OCI-LY7 (cell line): ENCODE measurements at regions not wholly inside any gene's neighbourhood (a gene's known extent, or its start where the extent isn't known, plus 50 kb on each side); places are given as distances from the start of the nearest gene placed in this dataset.

Experiments used
- BruUV-seq: library from RNA; stranded (reverse); fragments of 400-500 nt; replicated peaks from 2 replicates; lab custom pipeline; 2021; lab: Mats Ljungman, UMichigan
- CTCF ChIA-PET: fragments of 300-600 bp; sonication (Branson Sonifier 250); formaldehyde crosslinking; loops from one replicate; lab custom pipeline; 2022; ENCODE audit warnings: antibody characterized with exemption; ENCODE audit not compliant: unreplicated experiment; lab: Charles Lee
- POLR2A ChIA-PET: fragments of 300-600 bp; sonication (Branson Sonifier 250); formaldehyde crosslinking; loops from one replicate; lab custom pipeline; 2022; ENCODE audit warnings: antibody characterized with exemption; lab: Charles Lee
- DNase-seq: peaks from one replicate; pipeline ENCODE4 v3.0.0-alpha.2; 2015; ENCODE audit warnings: low spot score
- H2AFZ ChIP-seq: fragments of 200-600 bp; sonication (generic), shearing (Covaris generic); 2 replicates; pipeline ENCODE4 v1.6.1; 2014; ENCODE audit warnings: mild to moderate bottlenecking, antibody characterized with exemption, low read length, moderate library complexity
- H3K27ac ChIP-seq: fragments of 200-600 bp; sonication (generic); 2 replicates; pipeline ENCODE4 v1.5.1; 2014; ENCODE audit warnings: mixed run types, low read depth, mild to moderate bottlenecking, moderate library complexity, low read length, inconsistent platforms; ENCODE audit not compliant: poor library complexity, severe bottlenecking
- H3K36me3 ChIP-seq: fragments of 200-600 bp; sonication (generic); 2 replicates; pipeline ENCODE4 v1.6.1; 2014; ENCODE audit warnings: mild to moderate bottlenecking, antibody characterized with exemption, low read length, moderate library complexity, mixed read lengths; ENCODE audit not compliant: insufficient read depth
- H3K4me1 ChIP-seq: fragments of 200-600 bp; sonication (generic); 2 replicates; pipeline ENCODE4 v1.5.1; 2014; ENCODE audit warnings: mild to moderate bottlenecking, low read length; ENCODE audit not compliant: insufficient read depth, poor library complexity, severe bottlenecking
- H3K4me2 ChIP-seq: fragments of 200-600 bp; sonication (generic); 2 replicates; pipeline ENCODE4 v1.6.1; 2014; ENCODE audit warnings: mild to moderate bottlenecking, low read length
- H3K4me3 ChIP-seq: fragments of 200-600 bp; sonication (generic); 2 replicates; pipeline ENCODE4 v1.5.1; 2014; ENCODE audit warnings: mild to moderate bottlenecking, low read depth, low read length; ENCODE audit not compliant: poor library complexity, severe bottlenecking
- H3K79me2 ChIP-seq: fragments of 200-600 bp; sonication (generic); 2 replicates; pipeline ENCODE4 v1.6.1; 2016; ENCODE audit warnings: low read depth, mild to moderate bottlenecking, low read length, moderate library complexity, mixed read lengths; ENCODE audit not compliant: insufficient read depth
- H3K9me2 ChIP-seq: fragments of 200-600 bp; sonication (generic); 2 replicates; pipeline ENCODE4 v1.6.1; 2016; ENCODE audit warnings: mild to moderate bottlenecking, low read length, mixed read lengths; ENCODE audit not compliant: insufficient read depth
- H3K9me3 ChIP-seq: fragments of 200-600 bp; sonication (generic); 2 replicates; pipeline ENCODE4 v1.6.1; 2014; ENCODE audit warnings: mild to moderate bottlenecking, mixed run types, low read length, mixed read lengths
- H4K20me1 ChIP-seq: fragments of 200-600 bp; sonication (generic); 2 replicates; pipeline ENCODE4 v1.6.1; 2014; ENCODE audit warnings: mild to moderate bottlenecking, antibody characterized with exemption, low read length, moderate library complexity, mixed read lengths; ENCODE audit not compliant: insufficient read depth
- CTCF ChIP-seq: fragments of 200-600 bp; sonication (generic); conservative IDR thresholded peaks from 2 replicates; pipeline ENCODE4 v1.5.1; 2014; ENCODE audit warnings: mild to moderate bottlenecking, antibody characterized with exemption, low read length, moderate library complexity, mixed read lengths
- EZH2phosphoT487 ChIP-seq: fragments of 200-600 bp; sonication (generic); IDR thresholded peaks from 2 replicates; pipeline ENCODE4 v1.6.1; 2018; ENCODE audit warnings: low read depth, borderline replicate concordance, mild to moderate bottlenecking, mixed run types, antibody characterized with exemption, low read length, moderate library complexity, mixed read lengths
- intact Hi-C: fragments of 100-400 bp; cut with micrococcal nuclease; formaldehyde crosslinking; loops from one replicate; pipeline ENCODE4 v1.10.0; 2022; ENCODE audit not compliant: unreplicated experiment

DNA sequence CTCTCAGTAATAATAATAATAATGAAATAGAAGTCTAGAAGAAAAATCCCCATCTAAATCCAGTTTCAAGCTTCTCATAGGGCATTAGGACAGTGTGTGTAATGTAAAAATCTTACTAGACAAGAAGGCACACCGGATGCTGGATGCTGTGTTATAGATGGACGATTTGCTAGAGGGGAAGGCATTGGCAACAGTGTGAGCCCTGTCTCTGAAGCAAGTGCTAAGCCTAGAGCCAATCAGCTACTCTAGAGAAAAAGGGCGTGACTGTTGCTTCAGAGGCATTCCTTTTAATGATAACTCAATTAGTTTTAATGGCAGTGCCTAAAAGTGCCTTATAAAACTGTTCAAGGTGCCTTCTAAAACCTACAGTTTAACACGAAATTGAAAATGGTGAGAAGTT is 344.9 kb downstream of the TDRD15 start:
- Histone ChIP-seq H3K9me3 (no peaks in the 10 kb centered on the region), H3K4me1 (no peaks in the 10 kb centered on the region), H3K36me3 (no peaks in the 10 kb centered on the region), H3K4me3 (no peak overlapping the region), H4K20me1 (no peaks in the 10 kb centered on the region), H3K9me2 (no peaks in the 10 kb centered on the region), H3K4me2 (no peak overlapping the region), H2AFZ (no peak overlapping the region), H3K79me2 (no peaks in the 10 kb centered on the region), H3K27ac (no peak overlapping the region)
- ChIA-PET CTCF (no interaction called here), POLR2A (no interaction called here)
- intact Hi-C loops = no loop called here
- no peak for DNase-seq
- no TSS peak for BruUV-seq
- TF ChIP-seq EZH2phosphoT487 = no peak
- TF ChIP-seq CTCF = no peak

DNA sequence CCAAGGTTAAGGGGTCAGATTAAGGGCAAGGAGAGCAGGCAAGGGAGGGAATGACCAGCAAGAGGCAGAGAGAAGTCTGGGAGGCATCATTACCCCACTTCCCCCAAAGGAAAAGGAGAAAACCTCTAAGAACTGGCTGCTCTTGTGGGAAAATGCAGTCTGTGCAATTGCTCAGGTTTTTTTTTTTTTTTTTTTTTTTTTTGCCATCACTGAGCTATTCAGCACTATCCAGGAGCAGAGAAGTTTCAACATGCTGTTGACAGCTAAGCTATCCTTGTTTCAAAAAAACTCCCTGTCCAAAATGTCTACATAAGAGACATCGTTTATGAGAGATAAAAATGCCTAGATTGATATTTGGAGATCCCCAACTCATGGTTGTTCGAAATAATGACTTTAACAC is 345.4 kb downstream of the TDRD15 start:
- no peak for DNase-seq
- ChIA-PET CTCF (no interaction called here), POLR2A (no interaction called here)
- H3K36me3 ChIP-seq = no peaks in the 10 kb centered on the region
- no peaks in the 10 kb centered on the region for H3K4me1 ChIP-seq
- H4K20me1 ChIP-seq = no peaks in the 10 kb centered on the region
- no peaks in the 10 kb centered on the region for H3K9me2 ChIP-seq
- H2AFZ ChIP-seq = no peak overlapping the region
- no peaks in the 10 kb centered on the region for H3K79me2 ChIP-seq
- intact Hi-C loops = no loop called here
- no peak for TF ChIP-seq CTCF
- no peak overlapping the region for H3K4me3 ChIP-seq
- H3K9me3 ChIP-seq = no peaks in the 10 kb centered on the region
- BruUV-seq = no TSS peak
- no peak overlapping the region for H3K27ac ChIP-seq
- no peak overlapping the region for H3K4me2 ChIP-seq

- Histone ChIP-seq H3K79me2 (no peaks in the 10 kb centered on the region), H3K36me3 (no peaks in the 10 kb centered on the region), H2AFZ (no peak overlapping the region), H3K9me2 (no peaks in the 10 kb centered on the region), H3K4me1 (no peaks in the 10 kb centered on the region), H4K20me1 (no peaks in the 10 kb centered on the region), H3K4me2 (no peak overlapping the region), H3K27ac (no peak overlapping the region), H3K4me3 (no peak overlapping the region), H3K9me3 (no peaks in the 10 kb centered on the region)
- BruUV-seq = no TSS peak
- ChIA-PET POLR2A (no interaction called here), CTCF (no interaction called here)
- DNase-seq = no peak
- TF ChIP-seq CTCF (no peak), EZH2phosphoT487 (no peak)
- intact Hi-C loops = no loop called here
These were observed 345.8 kb downstream of the TDRD15 start for GRCh38 chr2:21469564-21469963.
